MM.1S (cell line): ENCODE measurements at regions not wholly inside any gene's neighbourhood (a gene's known extent, or its start where the extent isn't known, plus 50 kb on each side); places are given as distances from the start of the nearest gene placed in this dataset.

Experiments used
- CTCF ChIP-seq: fragments of 300-600 bp; sonication (generic); IDR thresholded peaks from 2 replicates; pipeline ENCODE4 v1.5.1; 2016; ENCODE audit warnings: antibody characterized with exemption, low read length, mixed read lengths
- EZH2 ChIP-seq: fragments of 300-600 bp; sonication (generic); optimal IDR thresholded peaks from 2 replicates; pipeline ENCODE3; 2017; ENCODE audit warnings: low read depth, mild to moderate bottlenecking, antibody characterized with exemption, low read length, mixed read lengths
- EZH2phosphoT487 ChIP-seq: fragments of 300-600 bp; sonication (generic); IDR thresholded peaks from 2 replicates; pipeline ENCODE4 v1.6.1; 2018; ENCODE audit warnings: antibody characterized with exemption, low read length

- TF ChIP-seq CTCF (no peak), EZH2 (no peak), EZH2phosphoT487 (no peak)
These were observed 827.3 kb downstream of the DHX35 start for GRCh38 chr20:39789411-39789810.
